T-helper 1 cell (primary cell): ENCODE measurements at regions not wholly inside any gene's neighbourhood (a gene's known extent, or its start where the extent isn't known, plus 50 kb on each side); places are given as distances from the start of the nearest gene placed in this dataset.
"Not testable (repeated sequence)": the region's sequence is repeated elsewhere in the genome, so short reads cannot be mapped to it uniquely, and the experiment has no call there.

Experiments used
- DNase-seq, 5 donors: peaks; one replicate each; pipeline ENCODE4 v3.0.0-alpha.2; 2012 to 2020

GRCh38 chr20:52004715-52005114 is 186.9 kb downstream of the ZFP64 start:
- no peak for DNase-seq

GRCh38 chr20:52004018-52004417 is 187.6 kb downstream of the ZFP64 start:
- no peak for DNase-seq

GRCh38 chr20:52003415-52003814 is 188.2 kb downstream of the ZFP64 start:
- DNase-seq, result no peak

- DNase-seq, result no peak
Observed at GRCh38 chr20:52001999-52002666, 189.4 kb downstream of the ZFP64 start.

- not testable (repeated sequence) for DNase-seq
Observed at GRCh38 chr20:51997281-51997936, 194.2 kb downstream of the ZFP64 start.

GRCh38 chr20:51995551-51995951 is 193.2 kb upstream of the SALL4 start:
- DNase-seq, result no peak

- DNase-seq, result no peak
Observed at GRCh38 chr20:51994751-51995417, 192.6 kb upstream of the SALL4 start.

- DNase-seq, result no peak
Observed at GRCh38 chr20:51987812-51988211, 185.5 kb upstream of the SALL4 start.

GRCh38 chr20:51985013-51985415 is 182.7 kb upstream of the SALL4 start:
- no peak for DNase-seq

- no peak for DNase-seq
Observed at GRCh38 chr20:51980277-51980676, 178.0 kb upstream of the SALL4 start.

- no peak for DNase-seq
Observed at GRCh38 chr20:51979226-51979625, 176.9 kb upstream of the SALL4 start.

GRCh38 chr20:51978070-51978501 is 175.8 kb upstream of the SALL4 start:
- no peak for DNase-seq

- DNase-seq, result no peak
Observed at GRCh38 chr20:51972056-51972455, 169.7 kb upstream of the SALL4 start.

GRCh38 chr20:51970858-51971257 is 168.5 kb upstream of the SALL4 start:
- no peak for DNase-seq

- DNase-seq, result no peak
Observed at GRCh38 chr20:51969191-51969590, 166.9 kb upstream of the SALL4 start.

- no peak for DNase-seq
Observed at GRCh38 chr20:51968151-51968550, 165.8 kb upstream of the SALL4 start.

- no peak for DNase-seq
Observed at GRCh38 chr20:51966296-51966971, 164.1 kb upstream of the SALL4 start.

GRCh38 chr20:51961964-51962761 is 159.8 kb upstream of the SALL4 start:
- no peak for DNase-seq

GRCh38 chr20:51960047-51960675 is 157.8 kb upstream of the SALL4 start:
- no peak for DNase-seq

- no peak for DNase-seq
Observed at GRCh38 chr20:51959066-51959542, 156.8 kb upstream of the SALL4 start.

GRCh38 chr20:51958099-51959065 is 156.1 kb upstream of the SALL4 start:
- DNase-seq, result no peak
